ENCODE measurements at regions not wholly inside any gene's neighbourhood (a gene's known extent, or its start where the extent isn't known, plus 50 kb on each side); places are given as distances from the start of the nearest gene placed in this dataset.

GRCh38 chr7:80563561-80564327 lies 51.9 kb upstream of the GNAT3 start:
- no peak for DNase-seq (ENCODE audit: low read depth)

- no peak for DNase-seq (ENCODE audit: low read depth)
These were observed 53.7 kb upstream of the GNAT3 start for GRCh38 chr7:80565554-80565953.

DNA sequence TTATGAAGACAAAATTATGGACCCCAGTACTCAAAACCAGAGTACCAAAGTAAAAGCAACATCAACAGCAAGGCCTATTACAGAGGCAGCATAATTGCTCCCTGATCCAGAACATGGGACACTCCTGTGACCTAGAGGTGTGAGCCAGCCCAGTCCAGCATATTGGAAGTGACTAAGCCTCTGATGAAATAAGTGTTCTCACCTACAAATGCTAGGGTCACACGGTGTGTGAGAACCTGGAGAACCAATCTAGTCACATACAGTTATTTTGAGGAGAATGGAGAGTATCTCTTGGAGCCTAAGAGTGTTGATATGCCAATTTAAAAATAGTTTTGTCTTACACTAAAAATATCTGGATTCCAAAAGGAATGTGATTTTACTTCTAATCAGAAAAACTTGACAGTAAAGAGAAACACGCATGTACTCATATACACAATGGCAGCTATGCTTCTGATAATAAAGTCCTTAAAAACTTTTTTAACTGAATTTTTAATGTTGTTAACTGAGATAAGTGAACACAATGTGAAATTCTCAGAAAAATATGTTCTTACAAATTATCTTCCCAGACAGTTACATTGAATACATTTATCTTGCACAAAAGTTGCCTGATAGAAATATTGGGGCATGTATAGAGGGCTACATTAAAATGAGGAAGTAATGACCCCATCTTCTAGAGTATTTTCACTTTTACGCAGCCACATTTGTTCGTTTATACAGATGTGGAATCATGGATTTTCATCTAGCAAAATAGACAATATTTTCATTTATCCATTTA lies 56.8 kb upstream of the CD36 start:
- DNase-seq (ENCODE audit: low read depth): peak; percentile 26

GRCh38 chr7:80583901-80584300 lies 54.5 kb upstream of the CD36 start:
- peak; percentile 32 for DNase-seq (ENCODE audit: low read depth)

- peak; percentile 98 for DNase-seq (ENCODE audit: low read depth)
These were observed 53.7 kb upstream of the CD36 start for GRCh38 chr7:80584778-80585177.

DNA sequence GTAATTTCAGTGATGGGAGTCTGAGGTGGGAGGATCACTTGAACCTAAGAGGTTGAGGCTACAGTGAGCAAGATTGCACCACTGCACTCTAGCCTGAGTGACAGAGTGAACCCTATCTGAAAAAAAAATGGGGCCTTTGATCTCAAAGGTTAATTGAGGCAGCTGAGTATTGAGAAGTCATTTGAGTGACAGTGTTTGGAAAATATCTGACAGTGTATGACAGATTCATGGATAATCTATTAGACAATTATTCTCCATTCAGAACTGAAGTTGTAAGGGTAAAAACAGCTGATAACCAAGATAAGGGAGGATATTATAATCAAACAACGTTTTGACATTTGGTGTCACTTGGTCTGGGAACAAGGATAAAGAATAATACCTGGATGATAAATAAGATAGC lies 50.9 kb upstream of the CD36 start:
- DNase-seq (ENCODE audit: low read depth): no peak

GRCh38 chr7:80588591-80588990 lies 49.9 kb upstream of the CD36 start:
- DNase-seq (ENCODE audit: low read depth): peak; percentile 23

Measured in amniotic epithelial cell (primary cell).